Stimulated activated CD4-positive, alpha-beta T cell treated with anti-CD3 and anti-CD28 coated beads, Interleukin-1b, Interleukin-23, amount 100 ng/mL, for 1 hour (primary cell): ENCODE measurements at regions not wholly inside any gene's neighbourhood (a gene's known extent, or its start where the extent isn't known, plus 50 kb on each side); places are given as distances from the start of the nearest gene placed in this dataset.

Experiments
- DNase-seq, 2 donors: peaks; one replicate each; pipeline ENCODE4 v3.0.0-alpha.2; 2020; ENCODE audit warnings: low read depth in 2 of 2

GRCh38 chr2:57804971-57805370 lies 241.6 kb upstream of the VRK2 start:
- no peak for DNase-seq

- no peak for DNase-seq
Measured at GRCh38 chr2:57806449-57806968, 240.1 kb upstream of the VRK2 start.

GRCh38 chr2:57809230-57809629 lies 237.4 kb upstream of the VRK2 start:
- DNase-seq = no peak

DNA sequence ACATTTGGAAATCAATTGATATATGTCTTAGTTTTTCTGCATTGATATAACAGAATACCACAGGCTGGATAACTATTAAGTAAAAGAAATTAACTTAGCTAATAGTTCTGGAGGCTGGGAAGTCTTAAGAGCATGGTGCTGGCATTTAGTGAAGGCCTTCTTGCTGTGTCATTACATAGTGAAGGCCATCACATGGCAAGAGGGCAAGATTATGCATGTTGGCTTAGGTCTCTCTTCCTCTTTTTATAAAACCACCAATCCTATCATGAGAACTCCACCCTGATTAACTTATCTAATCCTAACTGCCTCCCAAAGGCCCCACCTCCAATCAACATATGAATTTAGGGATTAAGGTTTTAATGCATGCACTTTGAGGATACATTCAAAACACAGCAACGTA lies 225.5 kb upstream of the VRK2 start:
- DNase-seq = no peak

- DNase-seq = no peak
Measured at GRCh38 chr2:57828221-57828620, 218.4 kb upstream of the VRK2 start.

DNA sequence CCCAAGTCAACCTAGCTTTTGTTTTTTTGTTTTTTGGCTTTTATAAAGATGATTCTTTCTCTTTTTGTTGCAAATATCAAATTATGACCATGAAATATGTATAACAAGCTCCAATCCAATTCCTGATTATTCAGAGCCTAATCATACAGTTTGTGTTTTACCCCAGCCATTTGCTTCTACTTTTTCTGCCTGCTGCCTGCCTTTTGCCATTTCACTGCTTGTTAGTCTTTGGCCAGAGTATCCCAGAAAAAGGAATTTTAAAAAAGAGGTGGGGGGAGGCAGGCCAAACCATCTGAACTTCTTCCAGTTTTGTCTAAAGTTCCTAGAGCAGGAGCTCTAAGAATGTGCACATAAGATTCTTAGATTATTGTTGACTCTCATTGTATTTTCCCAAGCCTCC lies 211.9 kb upstream of the VRK2 start:
- DNase-seq = no peak

- no peak for DNase-seq
Measured at GRCh38 chr2:57842531-57842930, 204.1 kb upstream of the VRK2 start.

DNA sequence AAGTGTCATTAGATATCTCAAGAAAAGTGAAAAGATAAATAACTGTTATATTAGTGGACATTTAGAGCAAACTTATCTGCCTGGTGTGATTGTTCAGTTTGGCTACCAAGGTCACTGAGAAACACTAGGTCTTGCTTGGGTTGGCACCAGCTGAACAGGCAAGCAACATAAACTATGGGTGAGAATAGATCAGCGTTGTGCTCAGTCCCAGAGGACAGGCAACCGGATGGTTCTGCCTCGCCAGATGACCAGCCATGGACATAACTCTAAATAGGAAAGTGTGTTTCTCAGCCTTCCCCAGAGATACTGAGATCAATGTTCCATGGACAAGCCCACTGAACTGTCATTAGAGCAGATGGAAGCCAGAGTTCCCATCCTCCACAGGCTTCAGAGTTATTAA lies 203.4 kb upstream of the VRK2 start:
- no peak for DNase-seq

- no peak for DNase-seq
Measured at GRCh38 chr2:57848723-57849122, 197.9 kb upstream of the VRK2 start.

DNA sequence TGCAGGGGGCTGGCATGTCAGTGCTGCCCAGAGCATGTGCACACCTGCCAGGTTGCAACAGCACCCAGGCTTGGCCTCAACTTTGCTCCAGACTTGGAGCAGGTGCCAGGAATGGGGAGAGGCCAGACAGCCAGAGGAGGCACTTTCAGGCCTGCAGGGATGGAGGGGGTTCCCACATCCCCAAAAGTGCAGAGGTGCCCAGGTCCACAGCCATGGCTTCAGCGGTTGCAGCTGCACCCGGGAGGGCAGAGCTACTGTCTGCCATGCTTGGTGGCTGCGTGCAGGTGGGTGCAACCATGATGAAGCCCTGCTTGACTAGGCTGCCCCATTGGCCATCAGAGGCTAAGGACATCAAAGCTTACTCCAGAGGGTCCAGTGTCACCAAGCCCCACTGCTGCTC lies 196.8 kb upstream of the VRK2 start:
- no peak for DNase-seq

DNA sequence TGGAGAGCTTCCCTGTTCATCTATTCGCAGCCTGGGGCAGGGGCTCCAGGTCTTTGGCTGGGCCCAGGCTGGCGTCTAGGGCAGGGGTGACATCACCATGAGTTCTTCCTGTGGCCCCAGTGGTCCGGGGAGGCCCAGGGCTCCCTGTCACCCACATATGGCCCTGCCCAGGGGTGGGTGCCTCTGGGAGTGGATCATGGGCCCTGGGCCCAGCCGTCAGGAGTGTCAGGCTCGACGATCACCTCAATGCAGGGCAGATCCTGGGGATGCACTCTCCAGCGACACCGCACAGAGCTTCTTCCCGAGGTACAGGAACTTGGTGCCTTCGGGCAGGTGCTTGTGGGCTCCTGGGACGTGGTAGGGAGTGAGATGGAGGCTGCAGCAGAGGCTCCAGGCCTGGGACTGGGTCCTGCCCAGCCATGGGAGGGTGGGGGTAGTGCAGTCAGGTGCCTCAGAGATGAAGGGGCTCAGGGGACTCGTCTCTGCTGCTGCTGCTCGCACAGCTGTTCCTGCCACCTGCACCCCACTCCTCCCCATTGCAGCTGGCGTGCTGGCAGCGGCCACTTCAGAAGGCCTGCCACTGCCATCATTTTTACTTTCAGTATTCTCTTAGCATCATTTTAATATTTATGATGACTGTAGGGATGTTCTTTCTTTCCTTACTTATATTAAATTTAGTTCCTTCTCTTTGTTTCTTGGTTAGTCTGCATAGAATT lies 196.0 kb upstream of the VRK2 start:
- DNase-seq = no peak

- no peak for DNase-seq
Measured at GRCh38 chr2:57855212-57855611, 191.4 kb upstream of the VRK2 start.

- DNase-seq = no peak
Measured at GRCh38 chr2:57859755-57860154, 186.9 kb upstream of the VRK2 start.

DNA sequence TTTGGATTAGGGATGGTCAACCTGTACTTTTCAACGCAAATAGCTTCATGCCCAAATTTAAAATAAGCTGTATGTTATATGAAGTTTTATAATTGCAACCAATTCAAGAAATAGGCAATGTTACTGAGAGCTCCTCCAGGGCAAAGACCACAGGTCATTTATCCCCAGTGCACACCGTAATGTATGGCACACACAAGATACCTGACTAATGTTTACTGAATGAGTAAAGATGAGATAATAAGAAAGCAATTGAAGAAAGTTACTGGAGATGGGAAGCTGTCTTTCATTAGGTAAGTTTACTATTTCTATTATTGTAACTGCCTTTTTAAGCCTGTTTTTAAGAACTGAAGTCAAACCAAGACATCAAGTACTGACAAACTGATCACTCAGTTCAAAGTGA lies 184.5 kb upstream of the VRK2 start:
- no peak for DNase-seq

- DNase-seq = no peak
Measured at GRCh38 chr2:57862727-57863126, 183.9 kb upstream of the VRK2 start.

- no peak for DNase-seq
Measured at GRCh38 chr2:57864926-57865325, 181.7 kb upstream of the VRK2 start.

DNA sequence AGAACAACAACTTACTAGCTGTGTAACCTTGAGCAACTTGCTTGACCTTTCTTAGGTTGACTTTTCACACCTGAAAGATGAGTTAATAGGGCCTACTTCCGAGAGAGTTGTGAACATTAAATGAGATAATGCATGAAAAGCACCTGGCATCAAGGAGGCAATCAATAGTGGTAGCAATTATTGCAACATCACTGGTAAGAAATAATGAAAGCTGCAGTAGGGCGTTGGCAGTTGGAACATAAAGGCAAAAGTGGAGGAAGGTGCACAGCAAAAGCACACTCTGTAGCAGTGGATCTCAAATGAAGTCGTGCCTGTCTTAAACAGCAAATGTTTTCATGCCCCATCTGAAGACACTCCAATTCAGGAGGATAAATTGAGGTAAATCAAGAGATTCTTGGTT lies 178.9 kb upstream of the VRK2 start:
- no peak for DNase-seq

DNA sequence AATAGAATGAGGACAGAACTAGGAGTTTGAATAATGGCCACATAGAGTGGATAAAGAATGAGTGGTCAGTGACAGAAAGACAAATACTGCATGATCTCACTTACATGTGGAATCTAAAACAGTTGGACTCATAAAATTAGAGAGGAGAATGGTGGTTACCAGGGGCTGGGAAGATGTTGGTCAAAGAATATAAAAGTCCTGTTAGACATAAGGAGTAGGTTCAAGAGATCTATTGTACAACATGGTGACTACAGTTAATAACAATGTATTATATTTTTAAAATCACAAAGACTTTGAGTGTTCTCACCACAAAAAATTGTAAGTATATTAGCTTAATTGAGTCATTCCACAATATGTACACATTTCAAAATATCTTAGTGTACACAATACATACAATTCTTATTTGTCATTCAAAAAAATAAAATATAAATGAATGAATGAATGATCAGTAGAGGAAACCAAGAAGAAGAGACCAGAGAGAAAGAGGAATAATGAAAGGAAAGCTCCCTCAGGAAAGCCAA lies 177.9 kb upstream of the VRK2 start:
- no peak for DNase-seq

GRCh38 chr2:57869758-57870344 lies 176.8 kb upstream of the VRK2 start:
- no peak for DNase-seq

DNA sequence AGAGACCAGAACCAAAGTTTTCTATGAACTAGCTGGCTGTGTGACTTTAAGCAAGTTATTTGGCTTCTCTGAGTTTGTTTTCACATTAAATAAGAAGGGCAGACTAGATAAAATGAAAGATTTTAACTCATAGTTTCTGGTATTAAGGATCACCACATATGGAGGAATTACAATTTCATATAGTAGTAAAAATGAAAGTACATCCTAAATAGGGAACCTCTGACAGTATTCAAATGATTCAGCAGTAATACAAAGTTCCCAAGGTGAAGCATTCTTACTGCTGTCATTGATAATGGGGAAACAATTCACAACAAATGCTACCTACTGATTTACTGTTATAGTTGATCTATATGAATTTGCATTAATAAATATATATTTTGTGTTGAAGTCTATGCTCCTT lies 170.3 kb upstream of the VRK2 start:
- no peak for DNase-seq

GRCh38 chr2:57877811-57878170 lies 168.8 kb upstream of the VRK2 start:
- DNase-seq = no peak

DNA sequence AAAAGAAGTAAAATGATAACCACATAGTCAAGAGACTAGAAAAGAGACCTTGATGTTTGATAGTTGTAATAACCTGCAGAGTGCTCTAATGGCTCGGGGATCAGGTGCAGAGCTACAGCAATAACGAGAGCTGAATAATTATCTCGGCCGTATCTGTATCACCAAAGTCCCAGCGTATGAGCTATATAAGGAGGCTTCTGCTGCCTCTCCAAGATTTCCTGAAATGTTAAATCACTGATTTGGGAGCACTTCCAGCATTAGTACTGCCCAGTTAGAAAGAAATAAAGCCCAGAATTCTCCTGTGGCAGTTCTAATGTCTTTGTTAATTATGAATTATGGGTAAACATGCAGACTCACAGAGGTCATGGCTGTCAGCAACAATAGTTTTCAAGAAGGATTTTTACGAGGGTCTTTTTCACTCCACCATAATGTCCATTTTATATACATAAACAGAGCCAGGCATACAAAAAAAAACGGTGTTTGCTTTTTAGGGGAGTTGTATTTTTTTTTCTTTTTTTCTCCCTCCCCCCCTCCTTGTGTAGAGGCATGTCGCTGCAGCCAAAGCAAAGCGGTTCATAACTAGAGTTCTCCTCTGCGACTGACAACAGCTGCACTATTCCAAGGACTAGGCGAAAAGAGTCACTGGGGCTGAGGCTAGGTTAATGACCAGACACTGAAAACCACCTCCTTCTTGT lies 168.3 kb upstream of the VRK2 start:
- no peak for DNase-seq

DNA sequence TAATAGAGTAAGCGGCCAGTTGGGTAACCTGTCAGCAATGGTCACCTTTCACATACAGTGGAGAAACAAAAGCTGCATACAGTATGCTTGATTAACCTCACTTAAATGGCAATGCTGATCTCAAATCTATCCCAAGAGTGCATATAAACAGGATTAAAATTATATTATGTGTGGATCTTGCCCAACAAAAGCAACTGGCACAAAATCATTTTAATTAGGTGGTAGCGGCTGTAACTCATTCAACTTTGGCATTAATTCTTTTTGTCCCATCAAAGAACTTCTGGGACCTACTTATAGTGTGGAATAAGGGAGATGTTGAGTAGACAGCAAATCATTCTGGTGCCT lies 167.8 kb upstream of the VRK2 start:
- no peak for DNase-seq
